Mesenchymal stem cell (in vitro differentiated cells and primary cell): ENCODE measurements at regions not wholly inside any gene's neighbourhood (a gene's known extent, or its start where the extent isn't known, plus 50 kb on each side); places are given as distances from the start of the nearest gene placed in this dataset.

Source experiments
- DNase-seq: peaks from one replicate; pipeline ENCODE4 v3.0.0-alpha.2; 2013
- H2AFZ ChIP-seq: one replicate; pipeline ENCODE4 v1.6.1; 2013; ENCODE audit warnings: low read depth, mild to moderate bottlenecking, control low read depth, inconsistent platforms, low read length, moderate library complexity
- H2AK5ac ChIP-seq: 2 replicates; pipeline ENCODE4 v1.6.1; 2013; ENCODE audit warnings: low read length, moderate library complexity, mild to moderate bottlenecking, inconsistent platforms; ENCODE audit not compliant: severe bottlenecking
- H2BK120ac ChIP-seq: one replicate; pipeline ENCODE4 v1.6.1; 2013; ENCODE audit warnings: low read depth, mild to moderate bottlenecking, inconsistent platforms, low read length, moderate library complexity
- H2BK12ac ChIP-seq, 2 experiments: one replicate each; pipeline ENCODE4 v1.6.1; 2013; ENCODE audit warnings: inconsistent platforms in 2 of 2, low read length in 2 of 2, mild to moderate bottlenecking in 2 of 2, moderate library complexity in 2 of 2, control low read depth in 1 of 2
- H2BK15ac ChIP-seq: one replicate; pipeline ENCODE4 v1.6.1; 2013; ENCODE audit warnings: mild to moderate bottlenecking, low read depth, inconsistent platforms; ENCODE audit not compliant: poor library complexity, severe bottlenecking
- H2BK5ac ChIP-seq: 2 replicates; pipeline ENCODE4 v1.6.1; 2013; ENCODE audit warnings: low read depth, mild to moderate bottlenecking, low read length, control low read depth, inconsistent platforms; ENCODE audit not compliant: poor library complexity, severe bottlenecking
- H3K14ac ChIP-seq, 2 experiments: one replicate each; pipeline ENCODE4 v1.6.1; 2013; ENCODE audit warnings: inconsistent platforms in 2 of 2, low read length in 2 of 2, control low read depth in 1 of 2, mild to moderate bottlenecking in 1 of 2, moderate library complexity in 1 of 2
- H3K18ac ChIP-seq, 2 experiments: one replicate each; pipeline ENCODE4 v1.6.1; 2013; ENCODE audit warnings: inconsistent platforms in 2 of 2, low read length in 2 of 2, control low read depth in 1 of 2, low read depth in 1 of 2, mild to moderate bottlenecking in 1 of 2
- H3K23ac ChIP-seq, 2 experiments: one replicate each; pipeline ENCODE4 v1.6.1; 2013; ENCODE audit warnings: inconsistent platforms in 2 of 2, low read length in 2 of 2, mild to moderate bottlenecking in 2 of 2, moderate library complexity in 2 of 2, control low read depth in 1 of 2
- H3K27ac ChIP-seq: 2 replicates; pipeline ENCODE4 v1.5.1; 2013; ENCODE audit warnings: mild to moderate bottlenecking, moderate library complexity, low read length, control low read depth, inconsistent platforms; ENCODE audit not compliant: poor library complexity, severe bottlenecking
- H3K27me3 ChIP-seq, 2 experiments: 2 replicates each; pipeline versions ENCODE4 v1.6.1 to v1.7.0; 2013; ENCODE audit warnings: low read length in 2 of 2, mild to moderate bottlenecking in 2 of 2, moderate library complexity in 2 of 2, control low read depth in 1 of 2, inconsistent platforms in 1 of 2; ENCODE audit not compliant: control insufficient read depth in 1 of 2, insufficient read depth in 1 of 2
- H3K36me3 ChIP-seq, 2 experiments: 2 replicates each; pipeline versions ENCODE4 v1.6.1 to v1.7.0; 2013; ENCODE audit warnings: low read length in 2 of 2, control low read depth in 1 of 2, inconsistent platforms in 1 of 2, low read depth in 1 of 2, mild to moderate bottlenecking in 1 of 2; ENCODE audit not compliant: insufficient read depth in 2 of 2, control insufficient read depth in 1 of 2
- H3K4ac ChIP-seq, 2 experiments: one replicate each; pipeline ENCODE4 v1.6.1; 2013; ENCODE audit warnings: inconsistent platforms in 2 of 2, low read length in 2 of 2, mild to moderate bottlenecking in 2 of 2, moderate library complexity in 2 of 2, control low read depth in 1 of 2, low read depth in 1 of 2
- H3K4me1 ChIP-seq: 2 replicates; pipeline ENCODE4 v1.6.1; 2013; ENCODE audit warnings: low read depth, low read length, control low read depth; ENCODE audit not compliant: control insufficient read depth, insufficient read depth
- H3K4me2 ChIP-seq: 2 replicates; pipeline ENCODE4 v1.6.1; 2013; ENCODE audit warnings: low read length, mild to moderate bottlenecking, inconsistent platforms; ENCODE audit not compliant: poor library complexity, severe bottlenecking
- H3K4me3 ChIP-seq, 2 experiments: 2 replicates each; pipeline versions ENCODE4 v1.5.1 to v1.7.0; 2013; ENCODE audit warnings: low read length in 2 of 2, mild to moderate bottlenecking in 2 of 2, control low read depth in 1 of 2, low read depth in 1 of 2; ENCODE audit not compliant: insufficient read depth in 1 of 2
- H3K79me1 ChIP-seq: replicated peaks from 2 replicates; pipeline ENCODE4 v1.6.1; 2013; ENCODE audit warnings: mild to moderate bottlenecking, control low read depth, low read length, inconsistent platforms; ENCODE audit not compliant: poor library complexity, severe bottlenecking
- H3K9ac ChIP-seq: 2 replicates; pipeline ENCODE4 v1.7.0; 2013; ENCODE audit warnings: mild to moderate bottlenecking, low read length, moderate library complexity
- H3K9me3 ChIP-seq: 2 replicates; pipeline ENCODE4 v1.7.0; 2013; ENCODE audit warnings: mild to moderate bottlenecking, low read length; ENCODE audit not compliant: control insufficient read depth
- H4K8ac ChIP-seq: one replicate; pipeline ENCODE4 v1.6.1; 2013; ENCODE audit warnings: inconsistent platforms, mild to moderate bottlenecking, low read length, moderate library complexity
- H4K91ac ChIP-seq: one replicate; pipeline ENCODE4 v1.6.1; 2013; ENCODE audit warnings: mild to moderate bottlenecking, low read length, inconsistent platforms
- WGBS: methylation state at CpG from one replicate; pipeline ENCODE4 v1.1.7; 2013; ENCODE audit warnings: mixed read lengths; 5-methylcytosine and 5-hydroxymethylcytosine counted together

- no peak overlapping the region for H3K9ac ChIP-seq
- no peak overlapping the region for H2BK120ac ChIP-seq
- H2BK15ac ChIP-seq = no peak overlapping the region
- H3K4me2 ChIP-seq = no peak overlapping the region
- H3K18ac ChIP-seq = no peak overlapping the region
- DNase-seq = no peak
- H3K4me1 ChIP-seq = no peaks in the 10 kb centered on the region
- H2AK5ac ChIP-seq = no peak overlapping the region
- no peak overlapping the region for H2BK5ac ChIP-seq
- H3K4ac ChIP-seq = no peak overlapping the region
- no peak overlapping the region for H4K91ac ChIP-seq
- no peaks in the 10 kb centered on the region for H3K9me3 ChIP-seq
- H3K79me1 ChIP-seq = no peaks in the 10 kb centered on the region
- no peak overlapping the region for H4K8ac ChIP-seq
- H3K27ac ChIP-seq = no peak overlapping the region
- H2BK12ac ChIP-seq = no peak overlapping the region
- no peaks in the 10 kb centered on the region for H3K36me3 ChIP-seq
- no peak overlapping the region for H3K14ac ChIP-seq
- no peak overlapping the region for H3K4me3 ChIP-seq
- 0% methylated on average over 1 of the region's 2 CpGs for WGBS
- no peak overlapping the region for H2AFZ ChIP-seq
- no peak overlapping the region for H3K23ac ChIP-seq
- H3K27me3 ChIP-seq = no peaks in the 10 kb centered on the region
Measured at GRCh38 chr9:1745980-1746379, 269.2 kb upstream of the SMARCA2 start.

GRCh38 chr9:1747417-1747967 lies 267.7 kb upstream of the SMARCA2 start:
- no peak overlapping the region for H2BK5ac ChIP-seq
- H3K27ac ChIP-seq = no peak overlapping the region
- no peak overlapping the region for H2BK15ac ChIP-seq
- H3K9ac ChIP-seq = no peak overlapping the region
- no peaks in the 10 kb centered on the region for H3K4me1 ChIP-seq
- no peak overlapping the region for H3K4me3 ChIP-seq
- no peak overlapping the region for H2BK12ac ChIP-seq
- no peak overlapping the region for H3K23ac ChIP-seq
- H3K79me1 ChIP-seq = no peaks in the 10 kb centered on the region
- H3K4me2 ChIP-seq = no peak overlapping the region
- no peak overlapping the region for H2BK120ac ChIP-seq
- no peaks in the 10 kb centered on the region for H3K27me3 ChIP-seq
- no peak overlapping the region for H4K8ac ChIP-seq
- no peaks in the 10 kb centered on the region for H3K9me3 ChIP-seq
- H3K18ac ChIP-seq = no peak overlapping the region
- no peak overlapping the region for H2AK5ac ChIP-seq
- no peak overlapping the region for H3K14ac ChIP-seq
- no peak for DNase-seq
- H4K91ac ChIP-seq = no peak overlapping the region
- no peaks in the 10 kb centered on the region for H3K36me3 ChIP-seq
- H2AFZ ChIP-seq = no peak overlapping the region
- WGBS = no CpG with 5 or more reads among the region's 2 CpGs
- H3K4ac ChIP-seq = no peak overlapping the region

- 6% methylated on average over 1 of the region's 1 CpG for WGBS
- no peak overlapping the region for H2AFZ ChIP-seq
- no peak overlapping the region for H2BK120ac ChIP-seq
- H3K36me3 ChIP-seq = no peaks in the 10 kb centered on the region
- H2BK15ac ChIP-seq = no peak overlapping the region
- H2BK5ac ChIP-seq = no peak overlapping the region
- H3K9ac ChIP-seq = no peak overlapping the region
- H3K27me3 ChIP-seq = no peaks in the 10 kb centered on the region
- DNase-seq = no peak
- no peak overlapping the region for H2AK5ac ChIP-seq
- H4K8ac ChIP-seq = no peak overlapping the region
- H3K18ac ChIP-seq = no peak overlapping the region
- H3K4me3 ChIP-seq = no peak overlapping the region
- H3K27ac ChIP-seq = no peak overlapping the region
- H3K4ac ChIP-seq = no peak overlapping the region
- no peaks in the 10 kb centered on the region for H3K9me3 ChIP-seq
- H3K79me1 ChIP-seq = no peaks in the 10 kb centered on the region
- H3K4me1 ChIP-seq = no peaks in the 10 kb centered on the region
- H2BK12ac ChIP-seq = no peak overlapping the region
- H3K14ac ChIP-seq = no peak overlapping the region
- H3K23ac ChIP-seq = no peak overlapping the region
- H3K4me2 ChIP-seq = no peak overlapping the region
- H4K91ac ChIP-seq = no peak overlapping the region
Measured at GRCh38 chr9:1748407-1748806, 266.7 kb upstream of the SMARCA2 start.

- H2BK15ac ChIP-seq = no peak overlapping the region
- no peak overlapping the region for H3K4me3 ChIP-seq
- no peak overlapping the region for H4K91ac ChIP-seq
- H3K9ac ChIP-seq = no peak overlapping the region
- no peaks in the 10 kb centered on the region for H3K79me1 ChIP-seq
- H3K23ac ChIP-seq = no peak overlapping the region
- H2BK12ac ChIP-seq = no peak overlapping the region
- no peak overlapping the region for H3K4ac ChIP-seq
- no peak overlapping the region for H2AK5ac ChIP-seq
- no peak overlapping the region for H2BK5ac ChIP-seq
- peaks cover 9% of the 10 kb centered on the region for H3K9me3 ChIP-seq
- H3K27me3 ChIP-seq = no peaks in the 10 kb centered on the region
- no peak overlapping the region for H3K27ac ChIP-seq
- no peak overlapping the region for H3K4me2 ChIP-seq
- no peak overlapping the region for H3K18ac ChIP-seq
- no peaks in the 10 kb centered on the region for H3K36me3 ChIP-seq
- no peak overlapping the region for H2AFZ ChIP-seq
- no peak for DNase-seq
- WGBS = 73% methylated on average over 3 of the region's 5 CpGs
- no peak overlapping the region for H2BK120ac ChIP-seq
- H3K4me1 ChIP-seq = no peaks in the 10 kb centered on the region
- H4K8ac ChIP-seq = no peak overlapping the region
- no peak overlapping the region for H3K14ac ChIP-seq
Measured at GRCh38 chr9:1757186-1757585, 258.0 kb upstream of the SMARCA2 start.
